HepG2 (cell line): ENCODE measurements at regions not wholly inside any gene's neighbourhood (a gene's known extent, or its start where the extent isn't known, plus 50 kb on each side); places are given as distances from the start of the nearest gene placed in this dataset.

Experiments used
- CC2D1A ChIP-seq: sonication (generic); formaldehyde crosslinking; IDR thresholded peaks from 2 replicates; pipeline ENCODE4 v1.8.1; 2023; ENCODE audit warnings: mild to moderate bottlenecking, missing genetic modification reagents
- FOXK2 ChIP-seq: fragments of 450-650 bp; IDR thresholded peaks from 2 replicates; pipeline ENCODE4 v1.6.1; 2016
- KIAA2018 ChIP-seq: sonication (generic); formaldehyde crosslinking; IDR thresholded peaks from 2 replicates; pipeline ENCODE4 v1.5.0; 2020; ENCODE audit warnings: mild to moderate bottlenecking, missing genetic modification reagents, borderline replicate concordance
- KMT2A ChIP-seq: sonication (generic); formaldehyde crosslinking; IDR thresholded peaks from 2 replicates; pipeline ENCODE4 v1.4.0; 2020; ENCODE audit warnings: missing genetic modification reagents
- MYNN ChIP-seq: sonication (generic); formaldehyde crosslinking; IDR thresholded peaks from 2 replicates; pipeline ENCODE4 v1.4.0; 2020; ENCODE audit warnings: mild to moderate bottlenecking, low read depth, missing genetic modification reagents
- NFRKB ChIP-seq: fragments of 450-650 bp; IDR thresholded peaks from 2 replicates; pipeline ENCODE4 v1.6.1; 2017
- ZNF280D ChIP-seq: sonication (generic); formaldehyde crosslinking; IDR thresholded peaks from 2 replicates; pipeline ENCODE4 v1.5.1; 2020; ENCODE audit warnings: mild to moderate bottlenecking, missing genetic modification reagents
- ZNF333 ChIP-seq: sonication (generic); formaldehyde crosslinking; IDR thresholded peaks from 2 replicates; pipeline ENCODE4 v1.4.0; 2020; ENCODE audit warnings: mild to moderate bottlenecking, missing genetic modification reagents, borderline replicate concordance
- ZNF335 ChIP-seq: sonication (generic); formaldehyde crosslinking; IDR thresholded peaks from 2 replicates; pipeline ENCODE4 v1.4.0; 2020; ENCODE audit warnings: missing genetic modification reagents
- TF ChIP-seq, protein P1 (sequence below): sonication (generic); formaldehyde crosslinking; IDR thresholded peaks from 2 replicates; pipeline ENCODE4 v1.5.0; 2020; ENCODE audit warnings: mild to moderate bottlenecking, missing genetic modification reagents
- TF ChIP-seq, protein P2 (sequence below): sonication (generic); formaldehyde crosslinking; IDR thresholded peaks from 2 replicates; pipeline ENCODE4 v1.9.0; 2021; ENCODE audit warnings: missing genetic modification reagents, mild to moderate bottlenecking, borderline replicate concordance

- TF ChIP-seq, protein P1, sequence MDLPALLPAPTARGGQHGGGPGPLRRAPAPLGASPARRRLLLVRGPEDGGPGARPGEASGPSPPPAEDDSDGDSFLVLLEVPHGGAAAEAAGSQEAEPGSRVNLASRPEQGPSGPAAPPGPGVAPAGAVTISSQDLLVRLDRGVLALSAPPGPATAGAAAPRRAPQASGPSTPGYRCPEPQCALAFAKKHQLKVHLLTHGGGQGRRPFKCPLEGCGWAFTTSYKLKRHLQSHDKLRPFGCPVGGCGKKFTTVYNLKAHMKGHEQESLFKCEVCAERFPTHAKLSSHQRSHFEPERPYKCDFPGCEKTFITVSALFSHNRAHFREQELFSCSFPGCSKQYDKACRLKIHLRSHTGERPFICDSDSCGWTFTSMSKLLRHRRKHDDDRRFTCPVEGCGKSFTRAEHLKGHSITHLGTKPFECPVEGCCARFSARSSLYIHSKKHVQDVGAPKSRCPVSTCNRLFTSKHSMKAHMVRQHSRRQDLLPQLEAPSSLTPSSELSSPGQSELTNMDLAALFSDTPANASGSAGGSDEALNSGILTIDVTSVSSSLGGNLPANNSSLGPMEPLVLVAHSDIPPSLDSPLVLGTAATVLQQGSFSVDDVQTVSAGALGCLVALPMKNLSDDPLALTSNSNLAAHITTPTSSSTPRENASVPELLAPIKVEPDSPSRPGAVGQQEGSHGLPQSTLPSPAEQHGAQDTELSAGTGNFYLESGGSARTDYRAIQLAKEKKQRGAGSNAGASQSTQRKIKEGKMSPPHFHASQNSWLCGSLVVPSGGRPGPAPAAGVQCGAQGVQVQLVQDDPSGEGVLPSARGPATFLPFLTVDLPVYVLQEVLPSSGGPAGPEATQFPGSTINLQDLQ (CRISPR knock-in tag), result no peak; the same call in 1 of the 2 replicates
- TF ChIP-seq KIAA2018 (CRISPR knock-in tag), result peak; percentile 95; the same call in 1 of the 2 replicates
- TF ChIP-seq, protein P2, sequence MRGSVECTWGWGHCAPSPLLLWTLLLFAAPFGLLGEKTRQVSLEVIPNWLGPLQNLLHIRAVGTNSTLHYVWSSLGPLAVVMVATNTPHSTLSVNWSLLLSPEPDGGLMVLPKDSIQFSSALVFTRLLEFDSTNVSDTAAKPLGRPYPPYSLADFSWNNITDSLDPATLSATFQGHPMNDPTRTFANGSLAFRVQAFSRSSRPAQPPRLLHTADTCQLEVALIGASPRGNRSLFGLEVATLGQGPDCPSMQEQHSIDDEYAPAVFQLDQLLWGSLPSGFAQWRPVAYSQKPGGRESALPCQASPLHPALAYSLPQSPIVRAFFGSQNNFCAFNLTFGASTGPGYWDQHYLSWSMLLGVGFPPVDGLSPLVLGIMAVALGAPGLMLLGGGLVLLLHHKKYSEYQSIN (CRISPR knock-in tag), result no peak
- TF ChIP-seq NFRKB, result no peak
- no peak for TF ChIP-seq MYNN (CRISPR knock-in tag)
- no peak; the same call in 1 of the 2 replicates for TF ChIP-seq KMT2A
- TF ChIP-seq ZNF280D, result peak; percentile 78; the same call in 1 of the 2 replicates
- no peak for TF ChIP-seq ZNF335
- no peak for TF ChIP-seq CC2D1A (CRISPR knock-in tag)
- TF ChIP-seq FOXK2, result no peak
- no peak for TF ChIP-seq ZNF333
Observed at GRCh38 chr10:78964952-78965633, 103.7 kb upstream of the ZMIZ1 start (continued).
